GM18517 (cell line): ENCODE measurements at regions not wholly inside any gene's neighbourhood (a gene's known extent, or its start where the extent isn't known, plus 50 kb on each side); places are given as distances from the start of the nearest gene placed in this dataset.
"Not testable (repeated sequence)": the region's sequence is repeated elsewhere in the genome, so short reads cannot be mapped to it uniquely, and the experiment has no call there.

Experiments used
- ATAC-seq: cut with Tn5 transposase; IDR thresholded peaks from one replicate; pipeline ENCODE4 v1.9.1; 2021; ENCODE audit warnings: mild to moderate bottlenecking, moderate library complexity; ENCODE audit not compliant: unreplicated experiment

DNA sequence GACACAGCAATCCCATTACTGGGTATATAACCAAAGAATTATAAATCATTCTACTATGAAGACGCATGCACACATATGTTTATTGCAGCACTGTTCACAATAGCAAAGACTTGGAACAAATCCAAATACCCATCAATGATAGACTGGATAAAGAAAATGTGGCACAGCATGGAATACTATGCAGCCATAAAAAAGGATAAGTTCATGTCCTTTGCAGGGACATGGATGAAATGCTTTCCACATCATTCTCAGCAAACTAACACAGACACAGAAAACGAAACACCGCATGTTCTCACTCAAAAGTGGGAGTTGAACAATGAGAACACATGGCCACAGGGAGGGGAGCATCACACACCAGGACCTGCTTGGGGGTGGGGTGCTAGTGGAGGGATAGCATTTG is 613.0 kb downstream of the RFPL4B start:
- not testable (repeated sequence) for ATAC-seq

DNA sequence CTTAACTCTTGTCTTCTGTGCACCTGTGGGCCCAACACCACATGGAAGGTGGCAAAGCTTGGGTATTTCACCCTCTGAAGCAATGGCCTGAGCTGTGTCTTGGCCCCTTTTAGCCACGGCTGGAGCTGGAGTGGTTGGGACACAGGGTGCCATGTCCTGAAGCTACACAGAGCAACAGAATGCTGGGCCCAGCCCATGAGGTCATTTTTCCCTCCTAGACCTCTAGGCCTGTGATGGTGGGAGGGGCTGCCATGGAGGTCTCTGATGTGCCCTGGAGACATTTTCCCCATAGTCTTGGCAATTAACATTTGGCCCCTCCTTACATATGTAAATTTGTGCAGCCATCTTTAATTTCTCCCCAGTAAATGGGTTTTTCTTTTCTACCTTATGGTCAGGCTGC is 620.8 kb downstream of the RFPL4B start:
- ATAC-seq: no peak

DNA sequence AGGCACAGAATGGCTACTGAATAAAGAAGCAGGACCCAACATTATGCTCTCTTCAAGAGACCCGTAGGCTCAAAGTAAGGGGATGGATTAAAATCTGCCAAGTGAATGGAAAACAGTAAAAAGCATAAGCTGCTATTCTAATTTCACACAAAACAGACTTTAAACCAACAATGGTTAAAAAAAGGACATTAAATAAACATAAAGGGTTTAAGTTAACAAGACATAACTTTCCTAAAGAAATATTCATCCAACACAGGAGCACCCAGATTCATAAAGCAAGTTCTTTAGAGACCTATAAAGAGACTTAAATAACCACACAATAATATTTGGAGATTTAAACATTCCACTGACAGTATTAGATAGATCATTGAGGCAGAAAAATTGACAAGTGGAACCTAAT is 624.5 kb downstream of the RFPL4B start:
- no peak for ATAC-seq

DNA sequence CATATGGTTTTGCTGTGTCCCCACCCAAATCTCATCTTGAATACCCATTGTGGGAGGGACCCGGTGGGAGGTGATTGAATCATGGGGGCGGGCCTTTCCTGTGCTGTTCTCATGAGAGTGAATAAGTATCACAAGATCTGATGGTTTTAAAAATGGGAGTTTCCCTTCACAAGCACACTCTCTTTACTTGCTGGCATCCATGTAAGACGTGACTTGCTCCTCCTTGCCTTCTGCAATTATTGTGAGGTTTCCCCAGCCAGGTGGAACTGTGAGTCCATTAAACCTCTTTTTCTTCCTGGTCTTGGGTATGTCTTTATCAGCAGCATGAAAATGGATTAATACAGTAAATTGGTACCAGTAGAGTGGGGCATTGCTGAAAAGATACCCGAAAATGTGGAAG is 627.8 kb downstream of the RFPL4B start:
- ATAC-seq: not testable (repeated sequence)

DNA sequence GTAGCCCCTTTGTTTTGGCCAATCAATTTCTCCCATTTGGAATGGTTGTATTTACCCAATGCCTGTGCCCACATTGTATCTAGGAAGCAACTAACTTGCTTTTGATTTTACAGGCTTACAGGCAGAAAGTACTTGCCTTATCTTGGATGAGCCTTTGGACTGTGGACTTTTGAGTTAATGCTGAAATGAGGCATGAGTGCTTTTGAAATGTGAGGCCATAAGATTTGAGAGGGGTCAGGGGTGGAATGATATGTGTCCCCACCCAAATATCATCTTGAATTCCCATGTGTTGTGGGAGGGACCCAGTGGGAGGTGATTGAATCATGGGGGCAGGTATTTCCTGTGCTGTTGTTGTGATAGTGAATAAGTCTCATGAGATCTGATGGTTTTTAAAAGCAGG is 629.4 kb downstream of the RFPL4B start:
- ATAC-seq: not testable (repeated sequence)

DNA sequence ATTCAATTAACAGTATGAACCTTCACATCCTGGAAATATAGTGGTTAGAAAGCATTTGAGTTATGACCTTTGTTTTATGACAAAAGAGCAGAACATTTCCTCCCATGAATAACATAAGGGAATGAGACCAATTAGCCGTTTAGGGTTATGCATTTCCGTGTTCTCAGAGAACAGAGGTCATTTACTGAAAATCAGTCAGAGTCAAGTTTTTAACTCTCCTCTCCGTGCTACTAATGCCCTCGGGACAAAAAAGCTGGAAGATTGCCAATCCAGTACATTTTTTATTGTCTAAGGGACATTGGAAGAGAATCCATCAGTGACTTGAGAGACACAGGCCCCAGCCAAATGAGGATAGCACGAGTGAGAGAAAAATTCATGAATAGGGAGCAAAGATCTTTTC is 632.7 kb downstream of the RFPL4B start:
- no peak for ATAC-seq

DNA sequence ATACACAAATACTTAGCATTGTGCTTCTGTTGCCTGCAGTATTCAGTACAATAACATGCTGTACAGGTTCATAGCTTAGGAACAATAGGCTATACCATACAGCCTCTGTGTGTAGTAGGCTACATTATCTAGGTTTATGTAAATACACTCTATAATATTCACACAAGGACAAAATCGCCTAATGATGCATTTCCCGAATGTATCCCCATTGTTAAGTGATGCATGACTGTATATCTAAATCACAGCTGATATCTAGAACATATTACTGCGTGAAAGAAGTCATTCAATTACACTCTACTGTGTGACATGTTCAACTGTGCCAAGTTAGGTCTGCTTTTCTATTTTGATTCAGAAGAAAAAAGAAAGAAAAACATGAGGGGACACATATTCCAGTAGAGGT is 633.5 kb downstream of the RFPL4B start:
- no peak for ATAC-seq

DNA sequence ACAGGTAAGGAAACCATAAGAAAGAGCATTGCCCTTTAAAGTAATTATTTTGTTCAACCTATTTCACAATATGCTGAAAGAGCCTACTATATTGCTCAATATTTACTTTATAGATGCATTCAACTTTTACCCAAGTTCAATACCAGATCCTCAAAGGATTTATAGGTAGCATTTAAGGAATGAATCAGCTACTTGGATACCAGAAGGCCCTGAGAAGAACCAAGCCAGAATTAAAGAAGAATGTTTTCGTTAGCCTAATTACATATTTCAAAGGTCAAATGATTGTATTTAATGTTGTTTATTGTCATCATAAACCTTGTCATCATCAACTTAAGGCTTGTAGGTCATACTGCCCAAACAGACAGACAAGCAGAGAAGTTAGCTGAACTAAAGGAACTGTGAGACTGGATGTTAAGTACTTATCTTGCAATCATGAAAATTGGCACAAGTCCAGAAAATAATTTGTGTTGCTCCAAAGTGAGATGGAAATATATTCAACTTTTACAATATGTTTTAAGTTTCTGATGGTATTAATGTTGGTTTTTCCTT is 636.7 kb downstream of the RFPL4B start:
- ATAC-seq: no peak

DNA sequence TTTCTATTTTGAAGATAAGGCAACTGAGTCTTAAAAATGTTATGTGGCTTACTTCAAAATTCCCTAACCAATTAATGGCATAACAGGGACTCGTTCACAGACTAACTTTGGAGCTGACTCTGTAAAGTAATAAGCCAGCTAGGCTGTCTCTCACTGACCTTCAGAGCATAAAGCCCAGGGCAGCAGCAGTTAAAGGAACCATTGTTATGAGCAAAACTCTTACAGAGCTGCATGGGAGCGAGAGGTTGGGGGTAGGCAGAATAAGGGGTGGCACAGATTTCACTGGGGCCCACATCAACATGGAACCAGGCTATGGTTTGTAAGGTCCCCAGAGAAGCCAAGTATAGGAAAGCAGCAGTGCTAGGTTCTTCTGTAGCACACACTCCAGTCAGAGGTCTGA is 637.8 kb downstream of the RFPL4B start:
- ATAC-seq: no peak

DNA sequence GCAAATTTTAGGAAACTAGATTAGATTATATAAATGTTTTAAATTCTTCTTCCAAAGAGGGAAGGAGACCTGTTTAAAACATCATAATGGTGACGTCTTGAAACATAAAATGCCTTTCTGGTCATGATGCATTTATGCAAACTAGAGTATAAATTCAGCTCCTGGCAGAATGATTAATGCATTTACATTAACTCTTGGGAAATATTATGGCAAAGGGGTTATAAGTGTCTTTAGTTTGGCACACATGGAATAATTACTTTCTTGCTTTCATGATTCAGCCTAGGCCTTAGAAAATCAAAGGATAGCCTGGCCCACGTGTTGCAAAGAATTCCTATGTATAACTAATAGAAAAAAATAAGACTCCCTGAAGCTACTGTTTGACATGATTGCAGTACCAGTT is 639.2 kb downstream of the RFPL4B start:
- ATAC-seq: no peak

DNA sequence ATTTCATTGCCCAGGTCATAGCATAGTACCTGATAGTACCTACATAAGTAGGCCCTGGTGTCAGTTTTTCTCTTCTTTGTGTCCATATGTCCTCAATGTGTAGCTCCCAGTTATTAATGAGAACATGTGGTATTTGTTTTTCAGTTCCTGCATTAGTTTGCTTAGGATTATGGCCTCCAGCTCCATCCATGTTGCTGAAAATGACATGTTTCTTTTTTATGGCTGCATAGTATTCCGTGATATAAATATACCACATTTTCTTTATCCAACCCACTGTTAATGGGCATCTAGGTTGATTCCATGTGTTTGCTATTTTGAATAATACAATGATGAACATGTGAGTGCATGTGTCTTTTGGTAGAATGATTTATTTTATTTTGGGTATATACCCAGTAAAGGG is 641.6 kb downstream of the RFPL4B start:
- ATAC-seq: no peak

DNA sequence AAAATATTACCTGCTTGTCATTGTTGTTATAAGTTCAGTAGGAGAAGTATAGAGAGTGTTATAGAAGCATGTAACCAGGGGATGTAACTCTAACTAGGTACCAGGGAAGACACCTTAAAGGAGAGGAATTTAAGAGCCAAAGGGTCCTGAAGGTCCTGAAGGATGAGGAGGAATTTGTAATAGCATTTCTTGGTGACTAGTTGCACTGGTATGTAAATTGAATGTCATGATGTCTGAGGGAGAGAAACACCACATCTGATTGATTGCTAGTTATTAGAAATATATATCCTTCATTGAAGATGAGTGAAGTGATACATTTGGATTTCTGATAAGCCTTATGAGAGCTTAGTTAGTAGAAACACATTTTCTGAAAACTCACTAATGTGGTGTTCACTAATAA is 643.8 kb downstream of the RFPL4B start:
- no peak for ATAC-seq

DNA sequence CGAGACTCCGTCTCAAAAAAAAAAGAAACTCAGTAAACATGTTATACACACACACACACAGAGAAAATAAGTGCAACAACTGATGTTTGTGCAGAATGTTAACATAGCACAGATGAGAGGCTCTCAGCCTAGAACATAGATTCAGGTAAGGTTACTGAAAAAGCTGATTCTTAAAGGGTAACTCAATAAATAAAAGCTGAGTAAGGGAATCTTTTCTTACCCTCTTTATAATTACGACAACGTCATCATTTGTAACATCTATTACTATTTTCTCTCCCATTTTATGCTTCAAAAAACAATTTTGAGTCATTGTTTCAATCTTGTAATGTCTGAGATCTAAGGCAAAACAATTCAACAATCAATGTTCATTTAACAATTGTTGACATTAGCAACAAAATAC is 644.8 kb downstream of the RFPL4B start:
- no peak for ATAC-seq

DNA sequence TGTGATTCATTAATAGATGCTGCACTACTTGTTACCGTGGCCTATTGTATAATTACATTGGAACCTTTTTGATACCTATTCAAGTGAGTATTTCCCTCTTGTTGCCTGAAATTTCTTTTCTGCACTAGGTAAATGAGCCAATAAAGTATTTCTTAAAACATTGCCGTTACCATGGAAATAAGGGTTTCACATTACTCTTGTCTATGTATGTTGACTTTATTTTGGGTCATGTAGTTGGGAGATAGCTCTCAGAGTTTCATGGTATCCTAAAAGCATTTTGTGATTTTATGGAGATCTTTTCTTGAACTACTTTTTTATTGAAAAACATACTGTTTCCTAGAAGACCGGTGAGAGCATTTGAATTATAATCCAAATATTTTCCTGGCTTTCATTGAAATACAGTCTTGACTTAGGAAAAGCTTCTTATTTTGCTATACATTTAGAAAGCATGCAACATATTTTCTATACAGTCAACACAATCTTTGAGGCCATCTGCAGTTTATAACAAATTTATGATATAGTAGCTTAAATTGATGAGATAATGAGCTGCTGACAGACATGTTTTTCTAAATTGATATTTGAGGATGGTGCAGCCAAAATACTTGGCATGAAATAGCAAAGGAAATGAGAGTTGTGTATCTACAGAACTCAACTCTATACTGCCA is 650.4 kb downstream of the RFPL4B start:
- no peak for ATAC-seq

DNA sequence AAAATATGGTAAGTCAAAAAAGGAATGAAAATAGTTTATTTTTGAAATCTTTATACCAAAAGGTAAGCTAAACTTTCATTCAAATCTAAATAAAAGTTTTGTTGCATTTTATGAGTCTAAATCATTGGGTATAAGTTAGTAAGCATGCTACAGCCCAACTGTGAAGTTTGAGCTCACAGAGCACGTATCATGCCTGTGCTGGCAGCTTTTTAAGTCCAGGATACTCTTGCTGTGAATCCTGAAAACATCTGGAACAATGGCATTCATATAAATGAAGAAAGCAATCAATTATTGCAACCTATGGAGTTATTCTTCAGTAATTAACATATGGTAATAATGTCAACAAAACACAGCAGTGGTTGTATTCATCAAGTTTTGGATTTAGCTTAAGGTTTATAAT is 656.9 kb downstream of the RFPL4B start:
- no peak for ATAC-seq

DNA sequence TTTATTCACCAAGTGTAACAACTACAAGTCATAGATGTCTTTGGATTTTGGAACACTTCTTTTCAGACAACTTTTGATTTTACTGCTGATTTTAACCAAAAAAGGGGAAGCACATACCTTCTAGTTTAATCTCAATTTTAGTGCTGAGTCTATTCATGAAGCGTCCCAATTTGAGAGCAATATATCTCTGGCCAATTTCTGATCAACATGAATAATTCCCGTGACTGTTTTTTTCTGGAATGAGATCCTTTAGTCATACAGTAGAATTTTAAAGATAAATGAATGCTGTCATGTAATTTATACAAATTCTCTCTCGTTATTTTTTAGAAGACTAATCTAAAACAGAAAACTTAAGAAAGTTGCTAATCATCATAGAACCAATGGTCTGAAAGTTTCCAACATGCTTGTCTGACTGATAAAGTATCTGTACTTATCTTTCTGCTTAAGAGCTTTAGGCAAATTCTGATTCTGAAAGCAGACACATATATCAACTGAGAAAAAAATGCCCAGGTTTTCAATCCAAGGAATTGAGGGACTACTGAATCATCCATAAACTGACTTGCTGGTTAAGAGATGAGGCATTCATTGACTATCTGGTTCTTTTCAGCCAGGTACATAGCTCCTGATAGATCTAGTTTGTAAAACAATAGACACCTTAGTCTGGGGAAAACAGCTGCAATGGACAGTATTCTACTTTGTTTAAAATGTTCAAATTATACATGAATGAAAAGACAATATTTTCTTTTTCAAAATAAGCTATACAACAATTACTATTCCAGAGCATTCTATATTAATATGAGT is 657.5 kb downstream of the RFPL4B start:
- ATAC-seq: no peak

DNA sequence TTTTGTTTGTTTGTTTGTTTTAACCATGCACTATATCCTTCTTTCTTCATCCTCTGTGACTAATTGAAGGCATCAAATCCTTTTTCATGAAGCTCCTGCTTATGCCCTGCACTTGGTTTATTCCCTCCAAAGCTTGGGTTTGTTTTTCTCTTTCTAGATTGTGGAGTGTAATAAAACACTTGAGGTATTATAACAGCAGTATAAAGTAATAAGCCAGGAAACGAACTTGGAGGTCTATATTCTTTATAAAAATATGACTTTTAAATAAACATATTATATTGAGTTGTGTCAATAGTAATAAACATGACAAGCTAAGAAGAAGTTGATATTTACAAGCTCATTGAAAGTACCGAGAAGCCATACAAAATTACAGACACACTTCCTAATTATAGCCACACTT is 659.4 kb downstream of the RFPL4B start:
- no peak for ATAC-seq

DNA sequence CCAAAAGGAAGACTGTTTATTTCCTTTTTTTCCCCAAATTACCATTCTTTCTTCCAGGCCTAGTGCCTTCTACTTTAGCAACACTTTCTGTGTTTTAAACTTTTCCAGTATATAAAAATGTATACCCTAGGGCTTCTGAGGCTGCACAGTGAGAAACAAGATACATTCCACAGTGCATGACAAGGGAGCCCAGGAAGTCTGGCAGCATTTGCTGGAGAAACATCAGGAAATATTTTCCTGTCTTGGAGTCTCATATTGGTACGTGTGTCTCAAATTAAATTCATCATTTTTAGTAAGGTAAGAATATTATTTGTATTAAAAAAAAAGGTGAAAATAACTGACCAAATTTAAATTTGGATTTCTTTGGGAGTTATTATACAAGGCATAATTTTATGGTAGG is 662.6 kb downstream of the RFPL4B start:
- no peak for ATAC-seq

DNA sequence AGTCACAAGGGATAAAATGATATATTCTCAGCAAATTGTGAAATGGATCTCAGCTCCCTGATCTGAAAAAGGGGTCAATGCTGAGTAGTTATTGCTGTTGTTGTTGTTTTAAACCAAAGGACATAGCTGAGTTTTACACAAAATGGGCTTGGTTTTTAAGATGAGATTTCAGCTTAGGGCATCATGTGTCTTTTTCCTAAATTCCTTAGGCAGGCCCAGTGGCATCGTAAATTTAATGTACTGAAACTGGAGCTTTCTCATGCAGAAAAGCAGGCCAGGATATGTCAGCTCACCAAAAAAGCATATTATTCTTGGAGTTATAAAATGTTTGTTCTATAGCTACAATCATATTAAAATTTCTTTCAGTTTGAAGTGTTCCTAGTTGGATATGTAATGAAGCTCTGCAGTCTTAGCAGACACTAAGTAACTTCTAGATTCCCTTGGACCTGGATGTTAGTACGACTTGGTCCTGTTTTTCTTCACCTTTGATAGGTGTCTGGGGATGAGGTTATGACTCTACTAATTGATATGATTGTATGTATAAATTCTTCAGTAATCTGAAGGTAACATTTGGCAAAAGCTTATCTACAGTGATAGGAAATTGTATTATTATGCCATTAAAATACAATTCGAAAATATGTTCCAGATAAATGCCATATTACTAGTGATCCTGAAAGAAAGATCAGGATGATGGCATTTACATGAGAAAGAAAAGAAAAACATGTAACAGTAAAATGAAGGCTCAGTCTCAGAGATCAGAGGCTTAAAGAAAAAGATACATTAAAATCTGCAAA is 663.3 kb downstream of the RFPL4B start:
- no peak for ATAC-seq

DNA sequence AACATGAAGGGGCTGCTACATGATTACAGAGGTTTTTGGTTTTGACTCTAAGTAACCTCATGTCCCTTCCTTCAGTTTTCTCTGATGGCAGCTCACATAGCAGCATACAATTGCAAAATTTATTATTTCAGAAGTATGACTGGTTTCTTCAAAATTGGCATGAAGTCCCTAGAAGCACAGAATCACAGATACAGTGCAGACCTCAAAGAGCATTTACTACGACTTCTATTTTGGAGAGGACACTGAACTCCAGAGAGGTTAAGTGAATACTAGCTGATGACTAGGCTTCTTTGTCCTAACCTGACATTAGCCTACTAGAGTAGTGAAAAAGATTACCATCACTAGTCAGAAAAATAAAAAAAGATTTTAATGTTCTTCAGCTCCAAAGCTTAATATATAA is 664.3 kb downstream of the RFPL4B start:
- ATAC-seq: no peak

DNA sequence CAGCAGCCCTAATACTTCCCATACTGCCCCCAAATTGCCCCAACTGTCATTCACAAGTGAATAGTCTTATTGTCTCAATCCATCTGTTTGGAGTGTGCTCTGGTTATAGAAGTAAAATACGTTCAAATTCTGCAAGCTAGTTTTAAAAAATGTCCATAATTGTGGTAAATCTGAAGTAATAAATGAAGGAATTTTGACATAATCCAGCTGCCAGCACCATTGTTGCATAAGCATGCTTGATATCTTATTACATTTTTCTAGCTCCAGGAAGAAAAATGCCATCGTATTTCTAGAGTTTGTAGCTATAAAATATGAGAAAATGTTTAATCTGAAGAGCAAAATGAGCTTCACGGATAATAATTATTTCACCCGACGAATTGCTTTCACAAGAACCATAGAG is 664.7 kb downstream of the RFPL4B start:
- ATAC-seq: no peak

DNA sequence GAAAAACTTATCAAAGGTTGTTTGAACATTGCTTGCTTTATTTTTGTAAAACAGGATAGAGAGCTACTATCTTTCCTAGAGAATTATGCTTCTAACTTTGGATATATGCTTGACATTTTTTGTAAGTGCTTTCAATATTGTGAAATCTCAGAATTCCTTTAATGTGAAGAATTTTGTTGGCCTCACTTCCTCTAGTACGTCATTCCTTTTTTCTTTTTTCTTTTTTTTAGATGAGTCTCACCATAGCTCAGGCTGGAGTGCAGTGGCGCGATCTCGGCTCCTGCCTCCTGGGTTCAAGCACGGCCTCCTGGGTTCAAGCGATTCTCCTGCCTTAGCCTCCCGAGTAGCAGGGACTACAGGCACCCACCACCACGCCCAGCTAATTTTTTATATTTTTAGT is 668.1 kb downstream of the RFPL4B start:
- no peak for ATAC-seq
